ENCODE measurements at regions not wholly inside any gene's neighbourhood (a gene's known extent, or its start where the extent isn't known, plus 50 kb on each side); places are given as distances from the start of the nearest gene placed in this dataset.

DNA sequence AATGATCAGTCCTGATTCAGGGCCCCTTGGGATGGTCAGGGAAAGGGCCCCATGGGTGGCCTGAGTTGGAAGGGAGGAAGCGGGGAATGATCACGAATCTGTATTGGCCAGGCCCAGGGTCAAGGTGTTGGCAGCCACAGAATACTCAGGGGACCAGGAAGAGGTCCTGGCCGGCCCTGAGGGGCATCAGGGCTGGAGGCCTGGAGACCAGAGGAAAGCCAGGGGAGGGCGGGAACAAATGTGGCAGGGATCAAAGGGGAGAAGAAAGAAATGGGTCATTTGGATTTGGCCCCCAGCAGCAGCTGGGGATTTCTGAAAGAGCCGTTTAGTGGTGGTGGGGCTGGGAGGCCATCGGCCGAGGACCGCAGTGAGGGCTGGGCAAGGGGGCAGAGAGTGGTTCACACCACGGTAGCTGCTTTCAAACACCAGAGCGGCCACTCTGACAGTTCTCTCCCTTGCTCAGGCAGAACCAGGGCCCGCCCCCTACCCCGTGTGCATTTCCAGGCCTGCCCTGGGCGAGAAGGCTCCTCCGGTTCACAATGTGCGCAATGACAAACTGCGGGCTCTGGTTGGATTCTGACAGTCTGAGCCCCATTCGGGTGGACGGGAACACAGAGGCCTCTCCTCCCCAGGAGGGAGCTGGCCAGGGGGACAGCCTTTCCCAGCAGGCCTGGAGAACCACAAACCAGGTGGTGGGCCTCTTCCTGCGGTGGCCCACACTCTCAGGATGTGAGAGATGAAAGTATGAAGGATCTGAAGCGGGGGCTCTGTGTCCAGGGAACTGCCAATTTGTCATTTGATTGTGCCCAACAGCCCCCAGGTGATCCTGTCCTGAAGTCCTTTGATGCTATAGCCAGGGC lies 220.3 kb upstream of the IER5L start:
- no peak for DNase-seq

DNA sequence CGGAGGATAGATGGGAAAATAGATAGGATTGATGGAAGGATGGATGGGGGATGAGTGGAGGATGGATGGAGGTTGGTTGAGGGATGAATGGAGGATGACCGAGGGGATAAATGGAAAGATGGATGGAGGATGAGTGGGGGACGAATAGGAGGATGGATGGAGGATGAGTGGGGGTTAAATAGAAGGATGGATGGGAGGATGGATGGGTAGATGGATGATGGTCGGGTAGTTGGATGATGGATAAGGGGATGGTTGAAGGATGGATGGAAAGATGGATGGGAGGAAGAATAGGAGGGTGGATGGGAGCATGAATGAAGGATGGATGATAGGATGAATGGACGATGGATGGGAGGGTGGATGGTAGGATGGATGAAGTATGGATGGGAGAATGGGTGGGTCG lies 219.3 kb upstream of the IER5L start:
- no peak for DNase-seq

- no peak for DNase-seq
Observed at GRCh38 chr9:129396365-129396708, 218.3 kb upstream of the IER5L start.

DNA sequence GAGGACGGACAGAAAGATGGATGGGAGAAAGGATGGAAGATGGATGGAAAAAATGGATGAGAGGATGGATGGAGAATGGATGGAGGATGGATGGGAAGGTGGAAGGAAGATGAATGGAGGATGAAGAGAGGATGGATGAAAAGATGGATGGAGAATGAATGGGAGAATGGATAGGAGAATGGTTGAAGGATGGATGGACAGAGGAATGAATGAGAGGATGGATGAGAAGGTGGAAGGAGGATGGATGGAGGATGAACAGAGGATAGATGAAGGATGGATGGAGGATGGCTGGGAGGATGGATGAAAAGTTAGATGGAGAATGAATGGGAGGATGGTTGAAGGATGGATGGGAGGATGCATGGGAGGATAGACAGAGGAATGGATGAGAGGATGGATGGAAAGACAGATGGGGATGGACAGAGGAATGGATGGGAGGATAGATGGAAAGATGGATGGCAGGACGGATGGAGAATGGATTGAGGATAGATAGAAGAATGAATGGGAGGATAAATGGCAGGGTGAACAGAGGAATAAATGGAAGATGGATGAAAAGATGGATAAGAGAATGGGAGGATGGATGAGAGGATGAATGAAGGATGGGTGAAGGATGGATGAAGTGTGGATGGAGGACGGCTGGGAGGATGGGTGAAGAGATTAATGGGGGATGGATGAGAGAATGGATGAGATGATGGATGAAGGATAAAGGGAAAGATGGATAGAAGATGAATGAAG lies 217.7 kb upstream of the IER5L start:
- no peak for DNase-seq

GRCh38 chr9:129394886-129395279 lies 216.8 kb upstream of the IER5L start:
- no peak for DNase-seq

- DNase-seq: no peak
Observed at GRCh38 chr9:129394061-129394885, 216.2 kb upstream of the IER5L start.

- no peak for DNase-seq
Observed at GRCh38 chr9:129393064-129393463, 215.0 kb upstream of the IER5L start.

DNA sequence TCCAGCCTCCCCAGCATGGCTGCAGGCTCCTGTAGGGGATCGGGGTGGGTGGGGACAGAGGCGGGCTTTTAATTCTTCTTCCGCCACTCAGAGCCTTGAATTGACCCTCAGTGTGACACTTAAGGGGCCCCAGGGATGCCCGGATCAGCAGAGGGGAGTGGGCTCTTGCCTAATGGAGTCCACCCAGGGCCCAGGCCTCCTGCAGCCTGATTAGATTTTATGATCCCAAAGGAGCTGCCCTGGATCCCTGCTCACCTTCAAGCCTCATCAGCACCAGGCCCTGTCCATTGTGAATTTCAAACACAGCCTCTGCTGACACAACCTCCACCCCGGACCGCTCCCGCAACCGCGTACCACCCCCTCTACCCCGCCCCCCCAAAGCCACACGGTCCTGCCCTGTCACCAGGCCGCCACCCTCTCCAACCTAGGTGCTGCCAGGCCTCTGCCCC lies 214.1 kb upstream of the IER5L start:
- DNase-seq: no peak

DNA sequence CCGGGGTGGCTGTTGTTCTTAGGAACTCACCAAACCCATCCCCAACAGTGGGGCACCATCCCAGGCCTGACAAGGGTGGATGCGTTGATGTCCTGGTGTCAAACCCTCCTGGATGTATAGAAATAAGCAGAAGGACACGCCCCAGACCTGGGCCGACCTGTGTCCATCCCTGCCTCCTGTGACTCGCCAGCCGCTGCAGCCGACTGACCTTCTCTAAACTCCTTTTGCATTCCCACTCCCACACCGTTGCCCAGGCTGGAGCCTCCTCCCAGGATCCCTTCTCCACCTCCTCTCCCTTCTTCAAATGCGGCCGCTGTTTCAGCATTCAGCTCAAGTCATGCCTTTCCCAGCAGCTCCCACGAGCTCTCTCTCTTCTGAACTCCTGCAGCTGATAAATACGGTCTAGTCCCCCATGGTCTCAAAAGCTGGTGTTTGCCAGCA lies 213.2 kb upstream of the IER5L start:
- no peak for DNase-seq

DNA sequence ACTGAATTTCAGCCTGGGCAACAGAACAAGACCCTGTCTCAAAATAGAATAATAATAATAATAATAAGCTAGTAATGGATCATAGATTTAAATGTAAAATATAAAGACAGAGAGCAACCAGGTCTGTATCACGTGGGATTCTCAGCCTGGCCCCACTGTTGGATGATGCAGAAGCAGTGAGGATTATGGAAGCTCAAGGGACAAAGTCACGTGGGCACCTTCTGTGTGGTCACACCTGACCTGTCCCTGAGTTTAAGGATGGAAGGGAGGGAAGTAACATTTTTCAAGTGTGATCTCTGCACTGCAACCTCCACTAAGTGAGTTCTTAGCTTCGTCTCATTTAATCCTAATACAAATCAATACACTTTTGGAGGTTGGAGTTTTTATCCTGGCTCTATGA lies 212.5 kb upstream of the IER5L start:
- DNase-seq: no peak

- no peak for DNase-seq
Observed at GRCh38 chr9:129387822-129388221, 209.8 kb upstream of the IER5L start.

- no peak for DNase-seq
Observed at GRCh38 chr9:129386812-129387177, 208.7 kb upstream of the IER5L start.

GRCh38 chr9:129385211-129385934 lies 207.3 kb upstream of the IER5L start:
- DNase-seq: no peak

DNA sequence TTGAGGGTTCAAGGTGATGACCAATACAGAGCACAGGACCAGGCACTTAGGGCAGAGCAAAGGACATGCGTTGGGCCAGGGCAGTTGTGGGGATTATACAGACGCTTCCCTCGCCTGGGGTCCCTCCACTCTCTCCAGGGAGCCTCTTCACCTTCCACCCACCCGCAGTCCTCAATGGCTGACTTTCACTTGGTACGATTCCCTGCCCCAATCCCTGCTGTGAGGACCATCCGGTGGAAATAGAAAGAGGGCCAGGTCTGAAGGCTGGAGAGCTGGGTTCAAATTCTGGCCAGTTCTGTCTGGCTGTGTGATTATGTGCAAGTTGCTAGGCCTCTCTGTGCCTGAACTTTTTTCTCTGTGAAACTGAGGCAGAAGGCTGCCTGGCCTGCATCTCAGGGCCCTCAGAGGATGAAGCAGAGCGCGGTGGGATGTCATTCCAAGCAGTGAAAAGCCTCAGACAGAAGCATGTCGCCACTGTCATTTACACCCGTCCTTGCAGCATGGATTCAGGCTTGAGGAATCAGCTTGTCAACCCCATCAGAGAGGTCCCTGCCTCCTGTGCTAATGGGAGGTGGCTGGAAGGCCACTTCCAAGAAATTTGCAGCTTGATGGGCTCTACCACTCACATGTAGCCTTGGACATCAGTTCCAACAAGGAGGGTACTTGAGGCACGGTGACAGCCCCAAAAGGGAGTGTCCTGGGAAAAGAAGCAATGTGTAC lies 206.6 kb upstream of the IER5L start:
- DNase-seq: no peak

DNA sequence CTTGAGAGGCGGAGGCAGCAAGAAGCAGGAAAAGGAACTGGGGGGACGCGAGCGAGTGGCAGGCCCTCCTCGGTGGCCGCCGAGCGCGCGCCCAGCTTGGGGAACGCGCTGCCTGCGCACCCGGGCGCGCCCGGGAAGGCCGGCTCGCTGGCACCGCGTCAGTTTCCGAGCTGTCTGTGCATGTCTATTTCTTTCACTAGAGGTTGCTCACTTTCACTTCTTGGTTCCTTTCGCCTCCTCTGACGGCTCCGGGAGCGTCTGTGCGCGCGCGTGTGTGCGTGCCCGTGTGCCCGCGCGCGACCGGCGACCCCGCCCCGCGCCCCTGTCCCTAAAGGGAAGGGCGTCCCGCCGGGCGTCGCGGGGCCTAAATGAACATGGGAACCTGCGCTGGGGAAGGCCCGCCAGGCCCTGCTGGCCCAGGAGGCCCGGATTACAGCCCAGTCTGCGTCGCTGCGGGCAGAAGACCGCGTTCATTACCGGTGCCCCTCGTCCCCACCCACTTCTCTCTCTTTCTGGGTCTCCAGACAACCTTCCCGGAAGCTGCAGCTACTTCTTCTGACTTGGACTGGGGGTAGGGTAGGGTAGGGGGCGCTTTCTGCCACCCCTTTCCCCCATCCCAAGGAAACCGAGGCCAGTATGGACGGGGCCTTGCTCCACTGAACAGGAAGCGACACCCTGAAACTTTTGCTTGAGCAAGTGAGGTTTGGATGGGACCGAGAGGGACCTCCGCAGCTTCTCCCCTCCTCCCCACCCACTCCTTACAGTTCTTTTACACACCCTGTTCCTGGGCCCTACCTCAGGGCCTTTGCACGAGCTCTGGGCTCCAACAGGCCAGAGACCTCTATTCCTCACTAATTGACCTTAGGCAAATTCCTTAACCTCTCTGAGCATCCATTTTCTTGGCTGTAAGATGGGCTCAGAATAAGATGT lies 205.8 kb upstream of the IER5L start:
- peak; percentile 73 for DNase-seq

DNA sequence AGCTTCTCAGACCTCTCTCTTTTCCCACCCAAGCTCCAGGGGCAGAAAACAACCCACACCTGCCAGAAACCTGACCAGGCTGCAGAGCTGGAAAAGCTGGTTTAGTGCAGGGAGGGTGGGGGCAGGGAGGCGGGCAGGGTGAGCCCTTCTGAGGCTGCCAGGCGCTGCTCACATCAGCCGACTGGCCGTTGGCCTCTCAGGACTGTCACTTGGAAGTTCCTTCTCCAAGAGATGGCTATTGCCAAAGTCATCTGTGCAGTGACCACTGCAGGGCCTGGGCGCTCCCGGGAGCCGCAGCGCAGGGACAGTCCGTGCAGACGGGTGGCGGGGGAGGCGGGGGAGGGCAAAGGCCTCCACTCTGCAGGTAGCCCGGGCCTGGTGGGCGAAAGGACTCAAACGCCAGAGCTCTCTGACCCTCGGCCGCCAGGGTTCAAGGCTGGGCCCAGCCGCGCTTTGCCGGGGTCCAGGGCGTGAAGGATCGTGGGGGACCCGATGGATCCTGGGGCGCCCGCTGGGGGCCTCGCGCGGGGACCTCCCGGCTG lies 205.0 kb upstream of the IER5L start:
- no peak for DNase-seq

GRCh38 chr9:129382281-129383018 lies 204.4 kb upstream of the IER5L start:
- DNase-seq: no peak

DNA sequence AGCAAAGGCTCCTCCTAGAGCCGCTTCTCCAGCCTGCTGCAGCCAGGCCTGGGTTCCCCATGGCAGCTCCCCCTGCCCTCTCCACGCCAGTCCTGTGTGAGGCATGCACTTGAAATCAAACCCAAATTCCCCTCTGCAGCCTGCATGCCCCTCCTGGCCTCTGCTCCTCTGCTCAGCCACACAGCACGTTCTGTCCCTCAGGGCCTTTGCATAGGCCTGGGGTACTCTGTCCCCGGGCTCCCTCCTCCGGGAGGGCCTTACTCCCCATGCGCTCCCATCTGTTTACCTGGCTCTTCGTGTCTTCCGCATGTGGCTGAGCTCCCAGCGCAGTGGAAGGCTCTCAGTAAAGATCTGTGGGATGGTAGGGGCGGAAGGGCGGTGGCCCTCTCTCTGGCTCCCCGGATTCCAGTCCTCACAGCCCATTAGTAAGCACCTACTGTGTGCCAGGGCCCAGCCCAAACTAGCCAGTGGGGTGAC lies 203.5 kb upstream of the IER5L start:
- no peak for DNase-seq

GRCh38 chr9:129380961-129381401 lies 202.9 kb upstream of the IER5L start:
- no peak for DNase-seq

- no peak for DNase-seq
Observed at GRCh38 chr9:129379886-129380285, 201.8 kb upstream of the IER5L start.

Data from NCI-H2171 (cell line).